ENCODE measurements at regions not wholly inside any gene's neighbourhood (a gene's known extent, or its start where the extent isn't known, plus 50 kb on each side); places are given as distances from the start of the nearest gene placed in this dataset.

DNA sequence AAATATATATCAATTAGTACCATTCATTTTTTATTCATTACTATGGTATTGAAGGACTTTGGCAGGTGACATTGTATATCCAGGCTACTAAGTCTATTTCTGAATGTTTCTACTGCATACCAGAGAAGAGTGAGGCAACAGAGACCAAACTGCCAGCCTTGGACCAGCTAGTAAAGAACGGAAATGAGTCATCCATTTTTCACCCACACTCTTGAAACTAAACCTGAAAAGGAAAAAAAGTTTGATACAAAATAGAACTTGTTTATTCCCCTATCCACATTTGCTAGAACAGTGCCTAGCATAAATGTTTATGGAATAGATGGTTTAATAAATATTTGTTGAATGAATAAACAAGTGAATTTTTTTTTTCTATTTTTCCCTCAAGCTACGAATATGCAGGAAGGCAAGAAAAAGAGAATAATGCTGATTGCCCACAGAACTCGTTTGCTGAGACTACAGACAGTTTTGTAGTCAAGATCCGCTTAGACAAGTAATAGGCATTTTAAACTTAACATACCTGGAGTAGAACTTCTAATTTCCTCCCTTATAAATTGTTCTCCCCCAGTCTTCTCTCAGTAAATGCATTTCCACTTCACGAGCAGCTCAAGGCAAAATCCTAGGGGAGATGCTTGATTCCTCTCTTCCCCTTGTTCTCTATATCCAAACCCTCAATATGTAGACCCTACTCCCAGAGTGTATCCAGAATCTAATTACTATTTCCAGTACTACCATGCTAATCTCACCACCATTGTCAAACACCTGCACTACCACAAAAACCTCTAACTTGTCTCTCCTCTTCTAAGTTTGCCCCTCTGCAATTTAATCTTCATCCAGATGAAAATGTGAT, 146.2 kb upstream of the RASA1 start:
- TF ChIP-seq, protein P1, sequence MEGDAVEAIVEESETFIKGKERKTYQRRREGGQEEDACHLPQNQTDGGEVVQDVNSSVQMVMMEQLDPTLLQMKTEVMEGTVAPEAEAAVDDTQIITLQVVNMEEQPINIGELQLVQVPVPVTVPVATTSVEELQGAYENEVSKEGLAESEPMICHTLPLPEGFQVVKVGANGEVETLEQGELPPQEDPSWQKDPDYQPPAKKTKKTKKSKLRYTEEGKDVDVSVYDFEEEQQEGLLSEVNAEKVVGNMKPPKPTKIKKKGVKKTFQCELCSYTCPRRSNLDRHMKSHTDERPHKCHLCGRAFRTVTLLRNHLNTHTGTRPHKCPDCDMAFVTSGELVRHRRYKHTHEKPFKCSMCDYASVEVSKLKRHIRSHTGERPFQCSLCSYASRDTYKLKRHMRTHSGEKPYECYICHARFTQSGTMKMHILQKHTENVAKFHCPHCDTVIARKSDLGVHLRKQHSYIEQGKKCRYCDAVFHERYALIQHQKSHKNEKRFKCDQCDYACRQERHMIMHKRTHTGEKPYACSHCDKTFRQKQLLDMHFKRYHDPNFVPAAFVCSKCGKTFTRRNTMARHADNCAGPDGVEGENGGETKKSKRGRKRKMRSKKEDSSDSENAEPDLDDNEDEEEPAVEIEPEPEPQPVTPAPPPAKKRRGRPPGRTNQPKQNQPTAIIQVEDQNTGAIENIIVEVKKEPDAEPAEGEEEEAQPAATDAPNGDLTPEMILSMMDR (IDR thresholded peaks at IDR 0.05), result no peak
- TF ChIP-seq POLR2A (IDR thresholded peaks at IDR 0.05) (no peak), POLR2AphosphoS5 (IDR thresholded peaks at IDR 0.05) (no peak)

All from breast epithelium (tissue), 3 donors.